ENCODE measurements at regions not wholly inside any gene's neighbourhood (a gene's known extent, or its start where the extent isn't known, plus 50 kb on each side); places are given as distances from the start of the nearest gene placed in this dataset.

DNA sequence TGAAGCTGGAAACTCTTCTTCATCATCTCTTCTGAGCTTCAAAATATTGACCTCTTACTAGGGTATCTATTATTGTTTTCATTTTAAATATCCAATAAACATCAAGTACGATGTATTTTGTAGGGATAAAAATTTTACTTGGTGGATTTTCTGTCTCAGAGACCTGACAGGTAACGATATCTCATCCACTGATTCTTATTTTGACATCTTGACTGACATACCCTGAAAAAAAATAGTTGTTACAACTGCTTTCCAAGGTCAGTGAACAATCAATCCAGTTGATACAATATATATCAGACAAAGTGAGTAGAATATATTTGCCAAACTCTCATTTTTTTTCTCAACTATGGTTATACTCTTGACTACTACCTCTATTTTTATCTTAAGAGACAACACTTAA is 963.7 kb upstream of the CDH2 start:
- Mint-ChIP-seq H3K4me1 (ENCODE audit: low read depth) (no peaks in the 10 kb centered on the region), H3K36me3 (ENCODE audit: low read depth) (no peaks in the 10 kb centered on the region), H3K27me3 (no peaks in the 10 kb centered on the region), H3K9me3 (peaks cover 12% of the 10 kb centered on the region), H3K27ac (no peak overlapping the region), H3K4me3 (no peak overlapping the region)
- DNase-seq, result no peak

DNA sequence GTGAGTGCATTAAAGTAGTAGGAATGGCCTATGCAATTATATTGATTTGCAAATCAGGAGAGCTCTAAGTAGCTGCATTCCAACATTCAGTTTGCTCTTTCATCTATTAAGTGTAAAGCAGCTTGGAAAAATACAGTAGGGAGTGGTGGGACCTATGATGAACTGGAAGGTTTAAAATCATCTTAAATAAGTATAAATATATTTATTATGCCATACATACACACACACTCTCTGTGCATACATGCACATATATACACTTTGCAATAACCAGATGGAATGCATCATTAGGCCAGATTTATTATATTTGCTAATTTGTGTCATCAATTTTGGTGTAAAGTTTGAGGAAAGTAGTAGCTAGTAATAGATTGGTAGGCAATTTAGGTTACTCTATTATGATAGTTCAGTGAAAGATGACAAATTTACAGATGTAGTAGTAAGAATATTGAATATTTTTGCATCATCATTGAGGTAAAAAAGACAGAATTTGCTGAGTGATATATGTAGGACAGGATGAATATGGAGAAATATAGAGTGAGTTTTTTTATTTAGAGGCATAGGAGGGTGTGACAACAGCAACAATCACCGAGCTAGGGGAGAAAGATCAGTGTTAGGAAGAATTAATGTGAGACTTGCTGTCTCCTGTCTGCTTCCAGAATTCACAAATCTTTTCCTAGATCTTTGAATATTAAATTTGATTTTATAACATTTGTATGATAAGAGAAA is 961.0 kb upstream of the CDH2 start:
- no peak for DNase-seq
- no peak overlapping the region for H3K27ac Mint-ChIP-seq
- H3K4me1 Mint-ChIP-seq (ENCODE audit: low read depth), result no peaks in the 10 kb centered on the region
- no peaks in the 10 kb centered on the region for H3K36me3 Mint-ChIP-seq (ENCODE audit: low read depth)
- H3K9me3 Mint-ChIP-seq, result peaks cover 11% of the 10 kb centered on the region
- H3K27me3 Mint-ChIP-seq, result no peaks in the 10 kb centered on the region
- no peak overlapping the region for H3K4me3 Mint-ChIP-seq

DNA sequence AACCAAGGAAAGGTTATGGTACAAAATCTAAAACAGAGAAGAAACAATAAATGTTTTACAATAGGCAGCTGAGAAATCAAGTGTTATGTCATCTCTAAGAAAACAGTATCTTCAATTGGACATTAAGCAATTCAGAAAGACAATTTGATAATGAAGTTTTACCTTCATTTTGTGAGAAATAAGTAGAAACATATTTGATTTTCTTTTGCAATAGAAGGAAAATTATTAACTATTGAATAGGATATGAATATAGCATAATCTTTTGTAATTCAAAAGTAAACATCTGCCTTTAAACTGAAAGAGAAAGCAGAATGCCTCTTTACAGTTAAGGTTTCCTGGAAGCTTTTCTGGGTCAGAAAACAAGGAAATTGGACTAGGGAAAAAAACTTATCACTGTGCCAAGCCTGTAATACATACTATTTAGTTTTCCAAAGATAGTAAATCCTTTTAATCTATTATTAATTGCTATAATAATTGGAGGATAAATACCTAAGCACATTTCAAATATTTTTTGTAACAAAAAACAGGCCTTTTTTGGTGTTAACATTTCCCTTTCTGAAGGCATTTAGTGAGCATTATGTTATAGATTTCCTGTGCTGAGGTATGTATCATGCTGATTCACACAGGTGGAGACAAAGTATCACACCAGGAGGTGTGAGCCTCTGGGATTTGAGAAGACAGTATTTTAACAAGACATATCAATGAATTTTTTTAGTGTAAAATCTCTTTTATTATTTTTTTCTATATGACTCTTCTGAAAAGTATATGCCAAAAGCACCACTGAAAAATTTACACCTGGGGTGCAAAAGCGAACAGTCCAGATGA is 947.0 kb upstream of the CDH2 start:
- no peak overlapping the region for H3K27ac Mint-ChIP-seq
- H3K9me3 Mint-ChIP-seq, result peaks cover 13% of the 10 kb centered on the region
- H3K4me1 Mint-ChIP-seq (ENCODE audit: low read depth), result no peaks in the 10 kb centered on the region

GRCh38 chr18:29104671-29105070 is 927.7 kb upstream of the CDH2 start:
- no peak overlapping the region for H3K4me3 Mint-ChIP-seq
- H3K4me1 Mint-ChIP-seq (ENCODE audit: low read depth), result no peaks in the 10 kb centered on the region
- no peaks in the 10 kb centered on the region for H3K36me3 Mint-ChIP-seq (ENCODE audit: low read depth)
- DNase-seq, result no peak
- H3K27me3 Mint-ChIP-seq, result no peaks in the 10 kb centered on the region
- peaks cover 23% of the 10 kb centered on the region for H3K9me3 Mint-ChIP-seq
- H3K27ac Mint-ChIP-seq, result no peak overlapping the region

More for the DNA sequence above, 947.0 kb upstream of the CDH2 start:
- H3K36me3 Mint-ChIP-seq (ENCODE audit: low read depth), result no peaks in the 10 kb centered on the region
- no peak overlapping the region for H3K4me3 Mint-ChIP-seq
- DNase-seq, result no peak
- no peaks in the 10 kb centered on the region for H3K27me3 Mint-ChIP-seq

DNA sequence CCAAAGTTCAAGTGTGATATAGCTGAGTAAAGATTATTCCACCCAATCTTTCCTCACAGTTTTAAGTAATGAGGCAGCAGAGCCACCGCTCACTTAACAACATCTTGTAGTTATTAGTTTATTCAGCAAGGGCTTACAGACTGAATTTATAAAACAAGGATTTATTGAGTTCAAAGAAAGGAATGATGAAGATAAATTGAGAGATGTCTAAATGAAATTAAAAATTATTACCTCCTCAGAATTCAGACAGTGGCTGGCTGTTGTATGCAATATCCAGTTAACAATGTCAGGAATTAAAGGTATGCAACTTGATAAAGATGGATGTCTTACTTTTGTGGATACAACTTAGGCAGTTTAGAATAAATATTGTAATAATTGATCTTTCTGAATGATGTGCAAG is 927.3 kb upstream of the CDH2 start:
- Mint-ChIP-seq H3K4me3 (no peak overlapping the region), H3K4me1 (ENCODE audit: low read depth) (no peaks in the 10 kb centered on the region)

DNA sequence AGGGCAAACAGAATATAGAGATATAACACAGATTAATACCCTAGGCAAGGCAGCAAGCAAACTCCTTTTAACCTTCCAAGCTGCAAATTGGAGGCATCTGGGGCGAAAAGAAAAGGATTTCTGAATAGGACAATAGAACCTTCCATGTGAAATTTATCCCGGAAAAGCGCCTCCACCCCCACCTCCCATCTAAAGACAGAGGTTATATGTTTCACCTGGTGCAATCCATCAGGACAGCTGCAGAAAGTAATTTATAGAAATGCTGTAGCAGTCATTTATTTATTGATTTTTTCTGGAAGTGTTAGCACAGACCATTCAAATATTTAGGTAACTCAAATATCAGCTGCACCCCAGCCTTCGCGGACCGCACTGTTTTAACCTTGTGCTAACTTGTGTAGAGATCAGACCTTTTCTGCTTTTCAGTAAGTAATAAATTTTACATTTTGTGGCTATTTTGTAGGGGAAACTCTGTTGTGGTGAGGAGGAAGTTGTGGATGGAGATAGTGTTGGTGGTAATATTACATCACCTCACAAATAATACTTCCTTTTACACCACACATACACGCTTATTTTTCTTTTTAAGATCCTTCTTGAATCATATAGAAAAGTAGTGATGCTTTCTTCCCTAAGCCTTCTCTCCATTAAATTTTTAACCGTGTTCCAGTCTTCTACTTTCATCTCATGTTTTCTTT is 919.3 kb upstream of the CDH2 start:
- Mint-ChIP-seq H3K27ac (no peak overlapping the region), H3K9me3 (peaks cover 15% of the 10 kb centered on the region), H3K4me3 (no peak overlapping the region), H3K36me3 (ENCODE audit: low read depth) (no peaks in the 10 kb centered on the region), H3K4me1 (ENCODE audit: low read depth) (no peaks in the 10 kb centered on the region), H3K27me3 (no peaks in the 10 kb centered on the region)
- no peak for DNase-seq

More for the DNA sequence above, 927.3 kb upstream of the CDH2 start:
- Mint-ChIP-seq H3K27ac (no peak overlapping the region), H3K36me3 (ENCODE audit: low read depth) (no peaks in the 10 kb centered on the region), H3K9me3 (peaks cover 24% of the 10 kb centered on the region), H3K27me3 (no peaks in the 10 kb centered on the region)
- no peak for DNase-seq

DNA sequence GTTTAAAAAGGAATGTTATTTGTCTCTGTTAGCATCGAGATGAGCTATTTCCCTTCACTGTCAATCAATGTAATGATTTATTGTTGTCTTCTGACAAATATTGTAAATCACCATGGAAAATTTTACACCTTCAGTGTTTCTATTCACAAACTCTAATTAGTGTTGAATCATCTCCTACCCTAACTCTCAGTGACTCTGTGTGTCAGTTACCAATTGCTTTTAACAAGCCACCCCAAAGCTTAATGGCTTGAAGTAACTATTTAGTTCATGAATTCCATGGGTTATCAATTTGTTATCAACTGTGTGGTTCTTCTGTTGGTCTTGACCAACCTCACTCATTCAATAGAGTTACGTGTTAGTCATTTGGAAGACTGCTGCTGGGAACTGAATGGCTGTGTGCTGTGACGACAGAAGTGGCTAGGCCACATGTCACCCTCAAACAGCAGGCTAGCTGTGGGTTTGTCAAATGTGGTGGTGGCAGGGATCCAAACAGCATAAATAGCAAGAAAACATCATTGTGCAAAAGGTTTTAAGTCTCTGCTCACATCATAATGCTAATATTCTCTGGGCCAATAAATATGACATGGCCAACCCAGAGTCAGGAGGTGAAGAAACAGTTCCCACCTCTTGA is 910.8 kb upstream of the CDH2 start:
- DNase-seq, result no peak
- H3K4me1 Mint-ChIP-seq (ENCODE audit: low read depth), result no peaks in the 10 kb centered on the region
- H3K4me3 Mint-ChIP-seq, result no peak overlapping the region
- H3K9me3 Mint-ChIP-seq, result peaks cover 32% of the 10 kb centered on the region
- H3K36me3 Mint-ChIP-seq (ENCODE audit: low read depth), result no peaks in the 10 kb centered on the region
- H3K27ac Mint-ChIP-seq, result no peak overlapping the region
- H3K27me3 Mint-ChIP-seq, result no peaks in the 10 kb centered on the region

DNA sequence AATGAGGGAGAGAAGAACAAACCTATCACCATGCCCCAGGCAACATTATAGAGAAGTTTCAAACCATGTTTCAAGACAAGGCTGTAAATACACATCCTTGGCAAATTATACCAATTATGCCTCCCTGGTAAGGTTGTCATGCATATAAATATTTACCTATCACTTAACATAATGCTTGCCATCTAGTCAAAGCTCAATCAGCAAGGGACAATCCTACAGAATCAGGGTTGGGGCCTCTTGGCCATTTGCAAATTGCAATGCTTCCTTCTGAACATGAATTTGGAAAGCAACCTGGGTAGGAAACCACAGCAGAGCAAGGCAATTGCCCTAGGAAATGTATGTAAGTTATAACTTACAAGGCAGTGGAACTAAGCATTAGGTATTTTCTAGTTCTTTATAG is 907.2 kb upstream of the CDH2 start:
- Mint-ChIP-seq H3K4me3 (no peak overlapping the region), H3K36me3 (ENCODE audit: low read depth) (no peaks in the 10 kb centered on the region), H3K27ac (no peak overlapping the region), H3K27me3 (no peaks in the 10 kb centered on the region), H3K4me1 (ENCODE audit: low read depth) (no peaks in the 10 kb centered on the region), H3K9me3 (peaks cover 36% of the 10 kb centered on the region)
- DNase-seq, result no peak

DNA sequence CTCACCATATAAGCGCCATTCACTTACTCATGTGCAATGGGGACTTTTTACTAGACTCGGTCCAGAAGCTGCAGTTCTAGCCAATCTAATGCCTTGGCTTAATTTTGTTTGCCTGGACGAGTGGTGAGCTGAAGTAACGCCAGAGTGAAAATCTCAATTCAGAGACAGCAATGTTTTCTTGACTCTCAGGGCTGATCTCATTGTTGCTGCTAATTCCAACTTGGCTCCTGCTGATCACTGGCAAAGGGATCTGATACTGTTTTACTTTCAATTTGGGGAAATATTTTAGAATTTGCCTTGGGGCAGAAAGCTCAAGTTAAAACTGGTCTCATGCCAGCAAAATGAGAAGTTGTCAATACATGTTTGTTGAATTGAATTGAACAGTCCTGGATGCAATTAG is 906.6 kb upstream of the CDH2 start:
- Mint-ChIP-seq H3K9me3 (peaks cover 32% of the 10 kb centered on the region), H3K27ac (no peak overlapping the region), H3K4me3 (no peak overlapping the region), H3K36me3 (ENCODE audit: low read depth) (no peaks in the 10 kb centered on the region), H3K4me1 (ENCODE audit: low read depth) (no peaks in the 10 kb centered on the region), H3K27me3 (no peaks in the 10 kb centered on the region)
- no peak for DNase-seq

DNA sequence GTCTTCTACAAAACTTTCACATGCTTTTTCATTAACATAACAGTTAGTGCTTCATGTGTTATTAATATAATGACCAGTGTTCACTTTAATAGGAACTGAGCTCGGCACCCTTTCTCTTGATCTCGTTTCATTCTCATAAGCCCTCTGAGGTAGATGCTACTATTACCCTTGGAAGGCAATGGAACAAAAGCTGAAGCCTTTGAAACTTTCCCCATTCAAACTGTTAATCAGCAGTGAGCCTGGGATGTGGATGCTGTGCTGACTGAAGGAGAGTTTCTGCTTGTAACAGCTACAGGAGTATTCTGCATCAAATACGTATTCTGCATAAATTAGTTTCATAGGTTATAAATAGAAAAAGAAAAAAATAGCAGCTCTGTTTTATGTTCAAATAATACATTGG is 904.0 kb upstream of the CDH2 start:
- Mint-ChIP-seq H3K4me3 (no peak overlapping the region), H3K36me3 (ENCODE audit: low read depth) (no peaks in the 10 kb centered on the region), H3K4me1 (ENCODE audit: low read depth) (no peaks in the 10 kb centered on the region), H3K9me3 (peaks cover 23% of the 10 kb centered on the region), H3K27me3 (no peaks in the 10 kb centered on the region), H3K27ac (no peak overlapping the region)
- no peak for DNase-seq

DNA sequence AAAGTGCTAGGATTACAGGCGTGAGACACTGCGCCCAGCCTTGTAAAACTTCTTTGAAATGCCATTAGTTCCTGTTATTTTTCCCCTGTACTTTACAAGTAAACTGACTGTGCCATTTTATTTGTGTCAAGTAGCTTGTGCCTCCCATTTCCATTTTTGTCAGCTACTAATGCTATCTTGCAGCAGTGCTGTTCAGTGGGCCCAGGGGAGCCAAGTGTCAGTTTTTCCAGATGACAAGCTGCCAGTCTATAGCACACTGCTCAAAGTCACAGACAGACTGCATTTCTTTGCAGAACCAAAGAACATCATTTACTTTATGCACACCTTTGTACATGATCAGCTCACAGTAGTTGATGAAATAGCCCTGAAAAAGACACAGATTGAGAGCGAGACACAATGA is 901.3 kb upstream of the CDH2 start:
- no peaks in the 10 kb centered on the region for H3K27me3 Mint-ChIP-seq
- H3K27ac Mint-ChIP-seq, result no peak overlapping the region
- peaks cover 15% of the 10 kb centered on the region for H3K9me3 Mint-ChIP-seq
- H3K36me3 Mint-ChIP-seq (ENCODE audit: low read depth), result no peaks in the 10 kb centered on the region
- no peak for DNase-seq
- no peak overlapping the region for H3K4me3 Mint-ChIP-seq
- H3K4me1 Mint-ChIP-seq (ENCODE audit: low read depth), result no peaks in the 10 kb centered on the region

- H3K36me3 Mint-ChIP-seq (ENCODE audit: low read depth), result no peaks in the 10 kb centered on the region
- peaks cover 11% of the 10 kb centered on the region for H3K9me3 Mint-ChIP-seq
- DNase-seq, result no peak
- H3K27ac Mint-ChIP-seq, result no peak overlapping the region
- H3K4me3 Mint-ChIP-seq, result no peak overlapping the region
- H3K4me1 Mint-ChIP-seq (ENCODE audit: low read depth), result no peaks in the 10 kb centered on the region
- no peaks in the 10 kb centered on the region for H3K27me3 Mint-ChIP-seq
These were observed 900.4 kb upstream of the CDH2 start for GRCh38 chr18:29077344-29077743.

GRCh38 chr18:29076645-29077044 is 899.7 kb upstream of the CDH2 start:
- no peaks in the 10 kb centered on the region for H3K27me3 Mint-ChIP-seq
- H3K9me3 Mint-ChIP-seq, result peaks cover 15% of the 10 kb centered on the region
- H3K4me1 Mint-ChIP-seq (ENCODE audit: low read depth), result no peaks in the 10 kb centered on the region
- no peak for DNase-seq
- H3K4me3 Mint-ChIP-seq, result no peak overlapping the region
- H3K36me3 Mint-ChIP-seq (ENCODE audit: low read depth), result no peaks in the 10 kb centered on the region
- no peak overlapping the region for H3K27ac Mint-ChIP-seq

- no peaks in the 10 kb centered on the region for H3K36me3 Mint-ChIP-seq (ENCODE audit: low read depth)
- H3K27me3 Mint-ChIP-seq, result no peaks in the 10 kb centered on the region
- no peak overlapping the region for H3K27ac Mint-ChIP-seq
- no peaks in the 10 kb centered on the region for H3K4me1 Mint-ChIP-seq (ENCODE audit: low read depth)
- peaks cover 17% of the 10 kb centered on the region for H3K9me3 Mint-ChIP-seq
- H3K4me3 Mint-ChIP-seq, result no peak overlapping the region
- DNase-seq, result no peak
These were observed 897.2 kb upstream of the CDH2 start for GRCh38 chr18:29074147-29074546.
